ENCODE measurements at regions not wholly inside any gene's neighbourhood (a gene's known extent, or its start where the extent isn't known, plus 50 kb on each side); places are given as distances from the start of the nearest gene placed in this dataset.

- TF ChIP-seq CTCF (conservative IDR thresholded peaks at IDR 0.05; ENCODE audit: low read depth in 2 of 2) (no peak), POLR2AphosphoS5 (IDR thresholded peaks at IDR 0.05; ENCODE audit: low read depth) (no peak), EZH2 (IDR thresholded peaks at IDR 0.05; ENCODE audit: low read depth, unreplicated experiment) (no peak), REST (IDR thresholded peaks at IDR 0.05; ENCODE audit: unreplicated experiment) (no peak), ETS1 (IDR thresholded peaks at IDR 0.05) (no peak), EZH2phosphoT487 (IDR thresholded peaks at IDR 0.05; ENCODE audit: unreplicated experiment) (no peak), ZNF331 (CRISPR knock-in tag; IDR thresholded peaks at IDR 0.05; ENCODE audit: low read depth) (no peak), NANOG (IDR thresholded peaks at IDR 0.05; ENCODE audit: borderline replicate concordance) (no peak)
Observed at GRCh38 chr2:155895016-155895415, 437.5 kb downstream of the NR4A2 start.

Measured in GM23338 (cell line).